HCT116 (cell line): ENCODE measurements at regions not wholly inside any gene's neighbourhood (a gene's known extent, or its start where the extent isn't known, plus 50 kb on each side); places are given as distances from the start of the nearest gene placed in this dataset.

ENCODE experiments used
- CBX3 ChIP-seq: IDR thresholded peaks from 2 replicates; pipeline ENCODE4 v1.6.1; 2012; ENCODE audit warnings: low read depth
- REST ChIP-seq: IDR thresholded peaks from 2 replicates; pipeline ENCODE4 v1.6.1; 2012; ENCODE audit warnings: low read depth
- SIN3A ChIP-seq: IDR thresholded peaks from 2 replicates; pipeline ENCODE4 v1.6.1; 2012; ENCODE audit warnings: low read depth
- TF ChIP-seq, protein P1 (sequence below), 3 experiments: fragments of 200-600 bp in 1 of 3; sonication (generic) in 1 of 3; IDR thresholded peaks in 2 of 3; conservative IDR thresholded peaks in 1 of 3; 2 replicates each; pipeline ENCODE4 v1.5.1; 2012 to 2017; ENCODE audit warnings: low read depth in 2 of 3, low read length in 2 of 3, antibody characterized with exemption in 1 of 3, borderline replicate concordance in 1 of 3, control low read depth in 1 of 3, mild to moderate bottlenecking in 1 of 3, mixed read lengths in 1 of 3, mixed run types in 1 of 3, moderate library complexity in 1 of 3; ENCODE audit not compliant: insufficient read depth in 1 of 3

DNA sequence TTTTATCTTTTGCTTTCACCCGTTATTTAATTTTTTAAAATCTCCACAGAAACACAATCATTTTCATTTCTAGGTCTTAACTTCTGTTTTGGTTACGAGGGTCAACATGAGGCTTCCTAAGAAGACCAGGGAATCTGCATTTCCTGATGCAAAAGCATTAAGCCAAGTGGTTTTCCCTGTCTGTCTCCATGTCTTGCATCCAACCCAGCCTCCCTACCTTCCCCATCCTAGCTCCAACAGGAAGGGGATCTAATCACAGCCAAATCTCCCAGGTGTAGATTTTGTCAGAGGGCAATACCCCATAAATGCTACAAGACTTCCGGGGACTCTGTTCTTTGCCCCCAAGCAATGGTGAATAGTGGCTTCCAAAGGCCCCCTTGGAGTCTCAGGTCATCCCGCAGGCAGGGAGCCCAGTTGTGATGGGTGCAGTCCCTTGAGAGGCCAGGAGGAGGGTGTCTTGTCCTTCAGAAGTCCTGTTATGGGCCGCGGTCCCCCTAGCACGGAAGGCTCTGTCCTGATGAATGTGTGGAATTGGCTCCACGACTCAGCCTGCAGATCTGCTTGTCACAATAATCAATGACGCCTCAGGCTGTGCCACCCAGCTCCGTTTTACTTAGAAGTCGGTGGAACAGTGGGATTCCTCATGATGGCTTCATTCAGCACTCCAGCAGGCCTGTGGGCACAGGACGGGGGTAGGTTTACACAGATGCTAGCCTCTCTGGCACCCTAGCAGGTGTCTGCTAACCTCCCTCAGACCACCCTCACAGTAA is 141.1 kb downstream of the RGS9 start:
- TF ChIP-seq, protein P1, sequence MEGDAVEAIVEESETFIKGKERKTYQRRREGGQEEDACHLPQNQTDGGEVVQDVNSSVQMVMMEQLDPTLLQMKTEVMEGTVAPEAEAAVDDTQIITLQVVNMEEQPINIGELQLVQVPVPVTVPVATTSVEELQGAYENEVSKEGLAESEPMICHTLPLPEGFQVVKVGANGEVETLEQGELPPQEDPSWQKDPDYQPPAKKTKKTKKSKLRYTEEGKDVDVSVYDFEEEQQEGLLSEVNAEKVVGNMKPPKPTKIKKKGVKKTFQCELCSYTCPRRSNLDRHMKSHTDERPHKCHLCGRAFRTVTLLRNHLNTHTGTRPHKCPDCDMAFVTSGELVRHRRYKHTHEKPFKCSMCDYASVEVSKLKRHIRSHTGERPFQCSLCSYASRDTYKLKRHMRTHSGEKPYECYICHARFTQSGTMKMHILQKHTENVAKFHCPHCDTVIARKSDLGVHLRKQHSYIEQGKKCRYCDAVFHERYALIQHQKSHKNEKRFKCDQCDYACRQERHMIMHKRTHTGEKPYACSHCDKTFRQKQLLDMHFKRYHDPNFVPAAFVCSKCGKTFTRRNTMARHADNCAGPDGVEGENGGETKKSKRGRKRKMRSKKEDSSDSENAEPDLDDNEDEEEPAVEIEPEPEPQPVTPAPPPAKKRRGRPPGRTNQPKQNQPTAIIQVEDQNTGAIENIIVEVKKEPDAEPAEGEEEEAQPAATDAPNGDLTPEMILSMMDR (IDR thresholded peaks at IDR 0.05 in 2 of 3, conservative IDR thresholded peaks at IDR 0.05 in 1 of 3; ENCODE audit: borderline replicate concordance in 1 of 3, insufficient read depth in 1 of 3, low read depth in 2 of 3, low read length in 2 of 3) = peak; percentile 59 to 94 (median 91); a peak in 5 of 6 replicates
- no peak for TF ChIP-seq CBX3
- no peak for TF ChIP-seq REST
- no peak for TF ChIP-seq SIN3A
